H1 (cell line): ENCODE measurements at regions not wholly inside any gene's neighbourhood (a gene's known extent, or its start where the extent isn't known, plus 50 kb on each side); places are given as distances from the start of the nearest gene placed in this dataset.

Experiments used
- TF ChIP-seq, protein P1 (sequence below): fragments of 300-600 bp; sonication (generic); IDR thresholded peaks from 2 replicates; pipeline ENCODE4 v1.7.1; 2012; ENCODE audit warnings: low read length, moderate library complexity, mild to moderate bottlenecking, inconsistent platforms; ENCODE audit not compliant: insufficient replicate concordance

GRCh38 chr10:128863823-128864405 is 603.1 kb upstream of the MGMT start (continued):
- TF ChIP-seq, protein P1, sequence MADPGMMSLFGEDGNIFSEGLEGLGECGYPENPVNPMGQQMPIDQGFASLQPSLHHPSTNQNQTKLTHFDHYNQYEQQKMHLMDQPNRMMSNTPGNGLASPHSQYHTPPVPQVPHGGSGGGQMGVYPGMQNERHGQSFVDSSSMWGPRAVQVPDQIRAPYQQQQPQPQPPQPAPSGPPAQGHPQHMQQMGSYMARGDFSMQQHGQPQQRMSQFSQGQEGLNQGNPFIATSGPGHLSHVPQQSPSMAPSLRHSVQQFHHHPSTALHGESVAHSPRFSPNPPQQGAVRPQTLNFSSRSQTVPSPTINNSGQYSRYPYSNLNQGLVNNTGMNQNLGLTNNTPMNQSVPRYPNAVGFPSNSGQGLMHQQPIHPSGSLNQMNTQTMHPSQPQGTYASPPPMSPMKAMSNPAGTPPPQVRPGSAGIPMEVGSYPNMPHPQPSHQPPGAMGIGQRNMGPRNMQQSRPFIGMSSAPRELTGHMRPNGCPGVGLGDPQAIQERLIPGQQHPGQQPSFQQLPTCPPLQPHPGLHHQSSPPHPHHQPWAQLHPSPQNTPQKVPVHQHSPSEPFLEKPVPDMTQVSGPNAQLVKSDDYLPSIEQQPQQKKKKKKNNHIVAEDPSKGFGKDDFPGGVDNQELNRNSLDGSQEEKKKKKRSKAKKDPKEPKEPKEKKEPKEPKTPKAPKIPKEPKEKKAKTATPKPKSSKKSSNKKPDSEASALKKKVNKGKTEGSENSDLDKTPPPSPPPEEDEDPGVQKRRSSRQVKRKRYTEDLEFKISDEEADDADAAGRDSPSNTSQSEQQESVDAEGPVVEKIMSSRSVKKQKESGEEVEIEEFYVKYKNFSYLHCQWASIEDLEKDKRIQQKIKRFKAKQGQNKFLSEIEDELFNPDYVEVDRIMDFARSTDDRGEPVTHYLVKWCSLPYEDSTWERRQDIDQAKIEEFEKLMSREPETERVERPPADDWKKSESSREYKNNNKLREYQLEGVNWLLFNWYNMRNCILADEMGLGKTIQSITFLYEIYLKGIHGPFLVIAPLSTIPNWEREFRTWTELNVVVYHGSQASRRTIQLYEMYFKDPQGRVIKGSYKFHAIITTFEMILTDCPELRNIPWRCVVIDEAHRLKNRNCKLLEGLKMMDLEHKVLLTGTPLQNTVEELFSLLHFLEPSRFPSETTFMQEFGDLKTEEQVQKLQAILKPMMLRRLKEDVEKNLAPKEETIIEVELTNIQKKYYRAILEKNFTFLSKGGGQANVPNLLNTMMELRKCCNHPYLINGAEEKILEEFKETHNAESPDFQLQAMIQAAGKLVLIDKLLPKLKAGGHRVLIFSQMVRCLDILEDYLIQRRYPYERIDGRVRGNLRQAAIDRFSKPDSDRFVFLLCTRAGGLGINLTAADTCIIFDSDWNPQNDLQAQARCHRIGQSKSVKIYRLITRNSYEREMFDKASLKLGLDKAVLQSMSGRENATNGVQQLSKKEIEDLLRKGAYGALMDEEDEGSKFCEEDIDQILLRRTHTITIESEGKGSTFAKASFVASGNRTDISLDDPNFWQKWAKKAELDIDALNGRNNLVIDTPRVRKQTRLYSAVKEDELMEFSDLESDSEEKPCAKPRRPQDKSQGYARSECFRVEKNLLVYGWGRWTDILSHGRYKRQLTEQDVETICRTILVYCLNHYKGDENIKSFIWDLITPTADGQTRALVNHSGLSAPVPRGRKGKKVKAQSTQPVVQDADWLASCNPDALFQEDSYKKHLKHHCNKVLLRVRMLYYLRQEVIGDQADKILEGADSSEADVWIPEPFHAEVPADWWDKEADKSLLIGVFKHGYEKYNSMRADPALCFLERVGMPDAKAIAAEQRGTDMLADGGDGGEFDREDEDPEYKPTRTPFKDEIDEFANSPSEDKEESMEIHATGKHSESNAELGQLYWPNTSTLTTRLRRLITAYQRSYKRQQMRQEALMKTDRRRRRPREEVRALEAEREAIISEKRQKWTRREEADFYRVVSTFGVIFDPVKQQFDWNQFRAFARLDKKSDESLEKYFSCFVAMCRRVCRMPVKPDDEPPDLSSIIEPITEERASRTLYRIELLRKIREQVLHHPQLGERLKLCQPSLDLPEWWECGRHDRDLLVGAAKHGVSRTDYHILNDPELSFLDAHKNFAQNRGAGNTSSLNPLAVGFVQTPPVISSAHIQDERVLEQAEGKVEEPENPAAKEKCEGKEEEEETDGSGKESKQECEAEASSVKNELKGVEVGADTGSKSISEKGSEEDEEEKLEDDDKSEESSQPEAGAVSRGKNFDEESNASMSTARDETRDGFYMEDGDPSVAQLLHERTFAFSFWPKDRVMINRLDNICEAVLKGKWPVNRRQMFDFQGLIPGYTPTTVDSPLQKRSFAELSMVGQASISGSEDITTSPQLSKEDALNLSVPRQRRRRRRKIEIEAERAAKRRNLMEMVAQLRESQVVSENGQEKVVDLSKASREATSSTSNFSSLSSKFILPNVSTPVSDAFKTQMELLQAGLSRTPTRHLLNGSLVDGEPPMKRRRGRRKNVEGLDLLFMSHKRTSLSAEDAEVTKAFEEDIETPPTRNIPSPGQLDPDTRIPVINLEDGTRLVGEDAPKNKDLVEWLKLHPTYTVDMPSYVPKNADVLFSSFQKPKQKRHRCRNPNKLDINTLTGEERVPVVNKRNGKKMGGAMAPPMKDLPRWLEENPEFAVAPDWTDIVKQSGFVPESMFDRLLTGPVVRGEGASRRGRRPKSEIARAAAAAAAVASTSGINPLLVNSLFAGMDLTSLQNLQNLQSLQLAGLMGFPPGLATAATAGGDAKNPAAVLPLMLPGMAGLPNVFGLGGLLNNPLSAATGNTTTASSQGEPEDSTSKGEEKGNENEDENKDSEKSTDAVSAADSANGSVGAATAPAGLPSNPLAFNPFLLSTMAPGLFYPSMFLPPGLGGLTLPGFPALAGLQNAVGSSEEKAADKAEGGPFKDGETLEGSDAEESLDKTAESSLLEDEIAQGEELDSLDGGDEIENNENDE: no peak
